ENCODE measurements at regions not wholly inside any gene's neighbourhood (a gene's known extent, or its start where the extent isn't known, plus 50 kb on each side); places are given as distances from the start of the nearest gene placed in this dataset.

DNA sequence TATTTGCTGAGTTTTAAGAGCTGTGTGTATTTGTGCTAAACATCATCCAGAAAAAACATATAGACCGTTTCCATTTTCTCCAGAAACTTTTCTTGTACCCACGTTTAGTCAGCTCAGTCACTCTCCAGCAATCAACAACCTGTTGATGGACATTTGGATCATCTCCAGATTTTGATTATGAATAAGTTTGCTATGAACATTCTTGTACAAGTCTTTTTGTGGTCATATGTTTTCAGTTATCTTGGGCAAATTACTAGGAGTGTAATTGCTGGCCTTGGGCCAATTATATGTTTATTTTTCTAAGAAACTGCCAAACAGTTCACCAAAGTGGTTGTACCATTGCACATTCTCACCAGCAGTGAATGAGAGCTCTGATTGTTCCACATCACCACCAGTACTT is 221.8 kb downstream of the CENPF start:
- no peak for DNase-seq

DNA sequence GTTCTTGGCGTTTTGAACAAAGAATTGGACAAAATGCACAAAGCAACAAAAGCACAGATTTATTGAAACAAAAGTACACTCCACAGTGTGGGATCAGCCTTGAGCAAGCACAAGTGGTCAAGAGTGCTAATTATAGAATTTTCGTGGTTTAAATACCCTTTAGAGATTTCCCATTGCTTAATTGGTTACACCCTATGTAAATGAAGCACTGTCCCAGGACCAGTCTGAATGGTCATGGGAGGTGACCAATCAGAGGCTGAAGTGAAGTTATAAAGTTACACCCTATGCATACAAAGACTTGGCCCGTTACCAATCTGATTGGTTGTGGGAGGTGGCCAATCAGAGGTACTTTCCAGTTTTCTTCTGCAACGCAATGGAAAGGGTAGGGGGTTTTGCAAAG is 223.6 kb downstream of the CENPF start:
- no peak for DNase-seq

DNA sequence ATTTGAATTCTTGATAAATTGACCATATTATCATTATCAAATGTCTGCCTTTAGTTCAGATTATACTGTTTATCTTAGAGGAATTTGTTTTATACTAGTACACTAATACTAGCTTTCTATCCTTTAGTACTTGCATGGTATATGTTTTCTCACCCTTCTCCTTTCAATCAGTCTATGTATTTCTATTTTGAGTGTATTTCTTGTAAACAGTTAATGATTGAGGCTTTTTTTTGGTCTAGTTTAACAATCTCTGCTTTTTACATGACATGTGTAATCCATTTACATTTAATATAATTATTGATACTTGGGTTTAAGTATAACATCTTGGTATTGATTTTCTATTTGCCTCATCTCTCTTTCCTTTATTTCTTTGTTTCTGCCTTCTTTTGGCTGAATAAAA is 224.9 kb downstream of the CENPF start:
- DNase-seq = no peak

DNA sequence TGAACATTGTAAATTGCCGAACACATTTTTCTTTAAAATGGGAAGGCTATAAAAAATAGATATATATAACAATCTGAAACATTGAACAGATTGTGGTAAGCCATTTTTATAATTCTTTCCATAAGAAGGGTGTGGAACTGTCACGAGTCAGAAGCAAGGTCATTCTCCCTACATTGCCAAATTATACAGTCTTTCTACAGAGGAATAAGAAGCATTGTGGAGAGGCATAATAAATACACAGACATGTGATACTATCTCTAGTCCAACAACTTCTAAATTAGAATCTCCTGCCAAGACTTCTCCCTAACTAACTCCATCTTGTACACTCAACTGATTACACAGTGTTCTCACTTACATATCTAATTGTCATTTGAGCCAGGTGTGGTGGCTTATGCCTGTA is 227.9 kb downstream of the CENPF start:
- DNase-seq = no peak

DNA sequence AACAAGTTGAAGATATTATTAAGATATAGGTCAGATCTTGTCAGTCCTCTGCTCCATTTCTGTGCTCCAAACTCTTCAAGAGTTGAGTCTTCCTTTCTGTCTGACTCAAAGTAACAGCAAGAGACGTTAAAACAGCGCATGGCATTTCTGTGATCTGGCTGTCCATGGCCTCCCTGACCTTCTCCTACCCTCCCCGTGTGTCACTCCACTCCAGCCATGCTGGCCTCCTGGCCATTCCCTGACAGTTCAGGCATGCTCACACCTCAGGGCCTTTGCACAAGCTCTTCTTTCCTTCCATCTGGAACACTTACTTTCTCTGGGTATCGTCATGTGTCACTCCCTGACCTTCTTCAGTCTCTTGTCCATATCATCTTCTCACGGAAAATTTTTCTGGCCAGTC is 229.0 kb downstream of the CENPF start:
- no peak for DNase-seq

DNA sequence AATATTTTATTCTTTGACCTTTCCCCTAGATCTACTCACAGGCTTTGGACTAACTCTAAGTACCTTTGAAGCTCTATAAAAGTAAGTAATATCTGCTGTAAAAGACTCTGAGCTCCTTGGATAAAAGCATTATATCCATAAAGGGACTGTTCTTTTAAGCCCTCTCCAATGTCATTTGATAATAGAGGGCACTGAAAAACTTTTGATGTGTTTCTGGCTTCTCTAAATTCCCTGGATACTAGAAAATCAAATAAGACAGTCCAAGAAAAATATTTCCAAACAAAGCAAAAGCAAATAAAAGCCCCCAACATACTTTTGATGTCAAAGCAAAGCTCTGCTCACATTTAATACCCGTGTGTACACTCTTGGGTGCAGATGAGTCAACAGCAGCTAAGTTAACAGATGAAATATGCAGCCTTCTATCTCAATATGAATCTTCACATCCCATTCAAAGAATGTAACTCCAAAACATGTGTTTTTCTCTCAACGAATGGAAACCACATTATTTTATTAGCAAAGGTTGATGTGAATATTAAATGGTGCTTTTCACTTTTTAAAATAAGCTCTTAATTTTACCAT is 230.3 kb downstream of the CENPF start:
- DNase-seq = no peak

DNA sequence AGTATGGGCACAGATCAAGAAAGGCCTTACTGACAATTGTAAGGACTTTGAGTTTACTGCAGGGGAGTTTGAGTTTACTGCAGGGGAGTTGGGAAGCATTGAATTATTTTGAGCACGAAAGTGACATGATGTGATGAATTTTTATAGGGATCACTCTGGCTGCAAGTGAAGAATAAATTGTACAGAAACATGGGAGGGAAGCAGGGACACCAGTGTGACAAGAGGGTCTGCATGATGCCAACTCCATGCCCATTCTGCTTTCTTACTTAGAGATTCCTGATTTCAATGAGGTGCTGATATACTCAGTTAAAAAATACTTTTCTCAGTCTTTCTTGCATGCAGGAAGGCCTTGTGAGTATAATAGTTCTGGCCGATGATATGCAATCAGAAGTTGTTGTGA is 234.4 kb downstream of the CENPF start:
- no peak for DNase-seq

DNA sequence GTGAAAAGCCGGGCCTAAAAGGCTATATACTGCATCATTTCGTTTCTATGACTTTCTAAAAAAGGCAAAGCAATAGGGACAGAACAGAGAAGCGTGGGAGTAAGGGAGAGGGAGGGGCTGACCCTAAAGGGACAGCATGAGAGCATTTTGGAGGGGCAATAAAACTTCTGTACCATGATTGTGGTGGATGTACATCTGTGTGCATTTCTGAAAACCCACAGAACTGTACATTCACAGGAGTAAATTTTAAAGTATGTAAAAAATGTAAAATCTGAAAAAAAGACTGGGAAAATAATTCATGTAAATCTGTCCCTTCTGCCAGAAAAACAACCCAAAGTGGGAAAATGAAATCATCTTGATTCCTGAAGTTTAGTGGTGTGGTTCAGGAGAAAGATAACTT is 235.4 kb downstream of the CENPF start:
- DNase-seq = no peak

DNA sequence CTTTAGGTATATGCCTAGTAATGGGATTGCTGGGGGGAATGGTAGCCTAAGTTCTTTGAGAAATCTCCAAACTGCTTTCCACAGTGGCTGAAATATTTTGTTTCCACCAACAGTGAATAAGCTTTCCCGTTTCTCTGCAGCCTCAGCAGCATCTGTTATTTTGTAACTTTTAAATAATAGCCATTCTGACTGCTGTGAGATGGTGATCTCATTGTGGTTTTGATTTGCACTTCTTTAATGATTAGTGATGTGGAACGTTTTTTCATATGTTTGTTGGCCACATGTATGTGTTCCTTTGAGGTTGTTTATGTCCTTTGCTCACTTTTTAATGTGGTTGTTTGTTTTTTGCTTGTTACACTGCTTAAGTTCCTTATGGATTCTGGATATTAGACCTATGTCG is 237.4 kb downstream of the CENPF start:
- no peak for DNase-seq

DNA sequence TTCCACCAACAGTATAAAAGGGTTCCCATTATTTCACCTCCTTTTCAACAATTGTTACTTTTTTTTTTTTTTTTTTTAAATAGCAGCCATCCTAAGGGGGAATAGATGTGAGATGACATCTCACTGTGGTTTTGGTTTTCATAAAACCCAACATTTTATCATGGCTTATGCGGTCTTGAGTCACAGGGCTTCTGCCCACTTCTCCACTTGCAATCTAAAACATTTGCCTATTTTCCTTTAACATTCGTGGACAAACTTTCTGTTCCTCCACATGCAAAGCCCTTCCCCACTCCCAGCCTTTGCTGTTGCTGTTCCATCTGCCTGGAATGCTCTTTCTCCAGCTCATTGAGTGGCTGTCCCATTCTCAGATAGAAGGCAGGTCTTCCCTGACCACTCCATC is 239.7 kb upstream of the KCNK2 start:
- DNase-seq = no peak

DNA sequence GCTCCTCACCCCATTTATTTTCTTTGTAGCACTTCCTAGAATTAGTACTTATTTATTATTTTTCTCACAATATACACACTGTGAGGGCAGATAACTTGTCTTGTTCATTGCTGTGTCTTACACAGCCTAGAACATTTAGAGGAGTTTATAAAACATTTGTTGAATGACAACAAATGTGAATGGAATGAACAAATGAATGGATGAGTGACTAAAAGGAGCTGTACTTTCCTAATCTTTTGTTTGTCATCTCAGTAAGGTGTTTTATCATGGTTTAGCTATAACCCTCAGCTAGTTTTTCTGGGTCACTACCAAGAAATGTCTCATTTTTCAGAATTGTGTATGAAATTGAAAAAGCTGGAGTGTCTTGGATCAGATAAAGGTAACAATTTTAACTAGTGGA is 239.3 kb upstream of the KCNK2 start:
- DNase-seq = no peak

DNA sequence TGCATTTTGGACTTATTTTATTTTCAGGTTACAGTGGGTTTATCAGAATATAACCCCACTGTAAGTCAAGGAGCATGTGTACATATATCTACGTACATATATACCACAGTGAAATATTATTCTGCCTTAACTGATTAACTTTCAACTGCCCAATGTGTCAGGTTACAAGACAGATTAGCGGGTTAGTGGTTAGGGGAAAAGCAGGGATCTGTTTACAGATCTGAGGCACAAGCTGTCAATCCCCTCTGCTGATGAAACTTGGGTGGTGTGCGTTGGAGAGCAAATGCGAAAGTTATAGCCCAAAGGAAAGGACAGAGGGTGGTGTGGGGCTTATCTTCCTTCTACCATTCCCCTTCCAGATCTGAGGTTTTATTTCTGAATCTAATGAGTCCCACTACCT is 238.2 kb upstream of the KCNK2 start:
- no peak for DNase-seq

DNA sequence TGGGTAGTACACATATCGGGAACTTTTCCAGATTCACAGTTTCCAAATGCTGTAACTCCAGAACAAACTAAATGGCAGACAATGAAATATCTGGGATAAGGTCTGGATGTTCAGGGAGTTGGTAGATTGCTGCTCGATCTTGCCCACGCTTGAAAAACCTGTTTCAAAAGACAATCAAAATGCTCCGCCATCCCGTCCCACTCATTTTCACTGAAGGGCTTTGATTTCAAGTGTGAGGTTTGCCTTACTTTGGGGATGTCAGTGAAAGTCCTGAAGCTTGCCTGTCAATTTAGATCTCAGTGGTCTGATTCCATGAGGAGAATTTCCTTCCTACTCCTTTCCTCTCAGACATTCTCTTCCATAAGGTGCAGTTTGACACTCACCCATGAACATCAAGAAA is 236.3 kb upstream of the KCNK2 start:
- no peak for DNase-seq

DNA sequence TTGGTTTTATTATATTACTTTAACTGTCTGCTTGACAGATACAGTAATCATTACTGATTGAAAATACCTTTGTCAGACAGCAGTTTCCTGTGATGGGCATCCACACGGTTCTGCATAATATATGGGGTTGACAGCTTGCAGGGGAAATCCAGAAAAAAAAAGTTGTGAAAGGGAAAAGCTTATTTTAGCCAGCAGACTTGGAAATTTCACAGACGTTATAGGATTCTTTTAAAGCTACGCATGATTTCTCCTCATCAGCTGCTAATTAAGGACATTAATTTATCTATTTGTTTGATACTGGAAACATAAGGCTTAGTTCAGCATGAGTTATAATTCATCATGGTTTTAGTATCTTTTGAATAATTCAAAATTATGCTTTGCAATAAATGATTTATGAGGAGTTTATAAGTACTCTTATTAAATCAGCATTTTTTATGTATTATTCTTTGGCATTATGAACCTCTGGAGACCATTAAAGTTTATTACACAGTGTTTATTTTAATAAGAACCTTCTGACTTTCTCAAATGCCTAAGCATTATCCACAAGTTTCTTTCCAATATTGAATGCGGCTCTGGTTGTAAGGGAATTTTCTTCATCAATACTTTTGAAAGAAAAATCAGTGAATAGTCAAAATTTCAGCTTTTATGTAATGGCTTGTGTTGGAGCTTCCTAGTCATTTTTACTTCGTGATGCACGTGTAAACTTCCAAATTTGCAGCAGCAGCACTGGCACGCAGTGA is 235.3 kb upstream of the KCNK2 start:
- DNase-seq = no peak

DNA sequence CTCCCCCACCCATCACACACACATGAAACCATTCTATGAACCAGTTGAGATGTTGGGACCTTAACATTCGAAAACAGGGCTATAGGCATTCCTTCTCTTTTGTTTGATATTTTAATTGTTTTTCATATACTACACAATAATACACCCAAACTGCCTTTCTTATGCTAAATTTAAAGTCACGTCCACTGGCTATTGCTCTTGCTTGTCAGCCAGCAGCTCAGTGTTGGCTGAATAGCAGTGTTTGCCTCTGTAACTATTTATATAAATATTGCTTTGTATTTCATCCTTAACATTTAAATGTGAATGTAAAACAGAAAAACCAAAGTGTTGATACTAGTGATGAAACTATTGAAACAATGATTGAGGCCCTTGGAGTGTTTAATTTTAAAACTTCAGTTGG is 234.4 kb upstream of the KCNK2 start:
- no peak for DNase-seq

DNA sequence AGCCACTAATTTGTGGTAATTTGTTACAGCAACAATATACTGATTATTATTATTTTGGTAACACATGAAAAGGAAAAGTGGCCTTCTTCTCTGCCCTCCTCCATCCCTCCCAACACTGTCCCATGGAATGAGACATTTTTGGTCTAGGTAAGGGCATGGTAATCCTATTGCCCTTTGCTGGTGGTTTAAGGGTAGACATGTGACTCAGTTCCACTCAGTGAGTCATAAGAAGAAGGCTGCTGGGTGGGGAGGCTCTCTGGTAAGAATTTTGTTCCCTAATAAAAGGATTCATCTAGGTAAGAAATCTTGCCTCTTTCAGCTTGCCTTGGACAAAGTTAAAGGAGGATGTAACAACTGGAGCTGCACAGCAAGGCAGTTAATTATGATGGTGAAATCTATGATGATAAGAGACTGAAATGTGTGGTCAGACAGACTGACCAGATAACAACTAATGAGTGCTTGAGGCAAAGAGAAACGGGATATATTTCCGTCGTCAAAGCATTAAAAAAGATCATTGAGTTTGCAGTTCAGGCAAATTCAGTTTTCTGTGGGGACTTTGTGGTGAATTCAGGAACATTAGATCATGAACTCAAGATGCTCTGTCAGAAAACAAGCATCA is 232.0 kb upstream of the KCNK2 start:
- no peak for DNase-seq

DNA sequence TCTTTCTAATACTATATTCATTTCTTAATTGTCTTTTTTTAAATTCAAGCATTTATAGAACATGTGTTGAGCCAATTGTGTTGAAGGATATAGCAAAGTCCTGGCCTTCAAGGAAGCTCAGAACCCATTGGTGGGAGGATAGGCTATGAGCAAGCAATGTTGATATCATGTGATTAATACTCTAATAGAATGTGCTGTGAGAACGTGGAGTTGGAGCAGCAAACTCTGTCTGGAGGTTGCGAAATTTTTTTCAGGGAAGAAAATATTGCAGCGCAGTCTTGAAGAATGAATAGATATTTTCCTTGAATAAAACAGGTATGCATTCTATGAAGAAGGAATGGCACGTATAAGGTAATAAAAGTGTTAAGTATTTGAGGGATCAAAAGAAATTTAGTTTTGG is 229.2 kb upstream of the KCNK2 start:
- no peak for DNase-seq

DNA sequence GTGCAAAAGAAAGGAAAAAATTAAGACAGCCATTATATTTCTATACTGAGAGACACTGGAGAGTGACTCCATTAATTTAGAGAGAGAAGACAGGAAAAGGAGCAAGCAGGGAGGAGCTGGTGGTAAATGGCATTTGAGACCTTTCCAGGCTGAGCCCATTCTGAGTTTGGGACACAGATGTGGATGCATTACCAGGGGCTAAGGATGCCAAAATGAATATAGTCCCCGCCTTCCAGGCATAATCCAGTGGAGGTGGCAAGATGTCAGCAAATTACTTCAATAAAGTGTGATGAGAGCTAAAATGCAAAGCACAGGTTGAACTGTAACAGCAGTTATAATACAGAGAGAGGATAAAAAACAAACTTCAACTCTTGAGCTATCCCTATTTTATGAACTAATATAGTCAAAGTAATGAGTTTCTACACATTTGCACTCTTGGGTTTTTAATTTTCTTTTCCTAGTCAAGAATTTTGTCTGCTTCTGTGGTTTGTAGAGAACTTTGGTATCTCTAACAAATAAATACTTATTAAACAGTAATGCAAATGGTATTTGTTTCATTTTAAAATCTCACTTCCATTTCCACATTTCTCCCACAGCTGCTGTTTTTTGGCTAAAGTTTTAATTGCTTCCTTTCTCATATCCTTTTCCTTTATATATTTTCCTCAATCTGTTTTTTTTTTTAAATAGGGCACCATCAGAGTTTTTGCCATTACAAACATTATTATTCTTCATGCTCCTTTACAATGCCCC is 228.2 kb upstream of the KCNK2 start:
- DNase-seq = no peak

DNA sequence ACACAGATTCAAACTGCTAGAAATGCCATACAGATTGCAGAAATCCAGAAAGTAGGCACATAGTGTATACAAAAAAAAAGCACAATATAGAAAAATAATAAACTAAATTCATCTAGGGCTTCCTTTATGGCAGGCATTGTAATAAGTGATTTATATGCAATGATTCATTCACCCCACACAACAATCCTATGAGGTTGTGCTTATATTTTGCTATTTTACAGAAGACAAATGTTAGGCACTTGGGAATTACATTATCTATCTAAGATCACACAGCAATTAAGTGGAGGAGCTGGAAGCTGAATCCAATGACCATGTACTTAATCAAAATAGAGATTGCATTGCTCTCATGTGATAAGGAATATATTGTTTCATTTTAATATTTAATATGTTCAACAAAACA is 225.7 kb upstream of the KCNK2 start:
- no peak for DNase-seq

DNA sequence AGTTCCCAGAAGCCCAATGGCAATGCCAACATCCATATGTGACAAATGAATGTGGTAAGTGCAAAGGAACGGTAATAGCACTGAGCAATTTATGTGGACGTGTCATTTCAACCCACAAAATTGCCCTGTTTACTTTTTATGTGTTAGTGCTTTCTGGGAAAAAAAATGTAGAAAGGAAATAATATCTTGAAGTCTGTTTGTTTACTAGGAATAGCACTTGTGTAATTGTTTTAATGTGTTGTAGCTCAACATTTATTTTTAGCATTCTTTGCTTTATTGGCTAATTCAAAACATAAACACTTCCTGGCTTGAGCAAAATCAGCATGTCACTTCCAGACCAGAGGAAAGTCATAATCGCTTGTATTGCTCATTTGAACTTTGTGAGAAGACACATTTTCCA is 224.8 kb upstream of the KCNK2 start:
- no peak for DNase-seq

DNA sequence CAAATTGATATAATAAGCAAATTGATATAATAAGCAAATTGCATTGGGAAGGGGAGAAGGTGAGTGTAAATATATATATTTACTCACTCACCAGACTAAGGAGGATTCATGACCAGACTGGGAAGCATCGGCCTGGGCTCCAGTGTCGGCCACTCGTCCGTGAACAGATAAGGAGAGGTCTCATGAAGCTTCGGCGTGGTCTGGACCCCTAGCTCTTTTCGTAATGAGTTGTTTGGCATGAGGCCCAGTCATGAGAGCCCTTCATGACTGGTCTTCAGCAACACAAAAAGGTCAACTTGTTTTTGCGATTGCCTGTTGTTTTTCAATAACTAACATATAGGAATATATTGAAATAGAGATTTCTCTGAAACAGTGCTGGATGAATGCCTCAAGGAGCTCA is 222.9 kb upstream of the KCNK2 start:
- no peak for DNase-seq

DNA sequence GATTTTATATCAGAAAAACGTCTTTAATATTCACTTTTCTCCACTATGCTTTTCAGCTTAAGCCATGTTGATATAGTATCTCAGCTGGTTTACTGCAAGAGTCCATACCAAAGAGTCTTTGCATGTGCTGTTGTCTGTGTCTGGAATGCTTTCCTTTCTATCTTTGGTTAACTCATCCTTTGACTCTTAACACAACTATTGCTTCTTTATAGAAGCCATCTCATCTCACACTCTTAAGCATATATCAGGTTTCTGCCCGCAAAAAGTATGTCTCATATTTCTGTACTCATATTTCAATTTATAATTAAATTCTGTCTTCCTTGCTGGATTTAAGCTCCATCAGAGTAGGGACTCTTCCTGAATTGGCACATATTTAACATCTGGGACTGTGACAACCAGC is 220.9 kb upstream of the KCNK2 start:
- DNase-seq = no peak

DNA sequence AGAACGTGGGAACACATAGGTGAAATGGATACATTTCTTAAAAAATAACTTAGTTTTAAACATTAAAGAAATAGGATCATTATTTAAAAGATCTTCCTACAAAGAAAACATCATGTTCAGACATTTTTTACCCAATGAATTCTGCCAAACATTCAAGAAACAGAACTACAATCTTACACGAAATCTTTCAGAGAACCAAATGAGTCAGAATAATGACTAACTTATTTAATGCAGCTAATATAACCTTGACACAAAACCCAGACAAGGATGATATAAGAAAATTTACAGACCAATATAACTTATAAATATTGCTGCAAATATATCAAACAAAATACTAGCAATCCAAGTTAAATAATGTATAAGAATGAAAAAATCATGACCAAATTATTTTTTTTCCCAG is 220.1 kb upstream of the KCNK2 start:
- DNase-seq = no peak
